Stomach (tissue), 8 donors: ENCODE measurements at regions not wholly inside any gene's neighbourhood (a gene's known extent, or its start where the extent isn't known, plus 50 kb on each side); places are given as distances from the start of the nearest gene placed in this dataset.

ENCODE experiments used
- DNase-seq, 2 donors: peaks; one replicate each; pipeline versions ENCODE4 v3.0.0 to v3.0.0-alpha.2; 2013 to 2019
- H3K27ac ChIP-seq, 5 donors: fragments of 200-600 bp in 4 of 5; sonication (generic) in 4 of 5; one replicate each; pipeline ENCODE4 v1.5.1; 2013 to 2019; ENCODE audit warnings: mild to moderate bottlenecking in 1 of 5, moderate library complexity in 1 of 5
- H3K27me3 ChIP-seq, 3 donors: fragments of 200-600 bp; sonication (generic); one replicate each; pipeline ENCODE4 v1.5.1; 2017 to 2019; ENCODE audit warnings: mixed run types in 1 of 3
- H3K36me3 ChIP-seq, 4 donors: fragments of 200-600 bp; sonication (generic); 1 replicate in 3 of 4; 2 replicates in 1 of 4; pipeline ENCODE4 v1.5.1; 2016 to 2019
- H3K4me1 ChIP-seq, 4 donors: fragments of 200-600 bp; sonication (generic); one replicate each; pipeline ENCODE4 v1.5.1; 2016 to 2019
- H3K4me3 ChIP-seq, 4 donors: fragments of 200-600 bp; sonication (generic) in 3 of 4; one replicate each; pipeline ENCODE4 v1.5.1; 2016 to 2019; ENCODE audit warnings: mild to moderate bottlenecking in 1 of 4
- H3K9me3 ChIP-seq, 4 donors: fragments of 200-600 bp; sonication (generic); one replicate each; pipeline ENCODE4 v1.5.1; 2016 to 2019
- CTCF ChIP-seq, 7 experiments: fragments of 450-650 bp in 4 of 7; fragments of 200-600 bp in 3 of 7; sonication (generic) in 3 of 7; IDR thresholded peaks; one replicate each; pipeline ENCODE4 v1.5.1; 2016 to 2019; ENCODE audit warnings: antibody characterized with exemption in 7 of 7, control low read depth in 2 of 7, mild to moderate bottlenecking in 1 of 7
- EP300 ChIP-seq: sonication (generic); formaldehyde crosslinking; IDR thresholded peaks from one replicate; pipeline ENCODE4 v1.6.1; 2017; ENCODE audit warnings: antibody characterized with exemption
- POLR2A ChIP-seq, 4 donors: fragments of 450-650 bp; IDR thresholded peaks; one replicate each; pipeline ENCODE4 v1.6.1; 2016; ENCODE audit warnings: antibody characterized with exemption in 4 of 4, control low read depth in 2 of 4, mild to moderate bottlenecking in 1 of 4, moderate library complexity in 1 of 4
- POLR2AphosphoS5 ChIP-seq, 3 donors: sonication (generic); formaldehyde crosslinking; IDR thresholded peaks; one replicate each; pipeline ENCODE4 v1.6.1; 2016; ENCODE audit warnings: antibody characterized with exemption in 3 of 3
- WGBS, 5 donors: extraction: QIAGEN DNeasy Blood & Tissue Kit in 3 of 5; methylation state at CpG; one replicate each; pipeline versions ENCODE4 v1.1.5 to v1.1.7; 2013 to 2018; 5-methylcytosine and 5-hydroxymethylcytosine counted together
- intact Hi-C: fragments of 100-400 bp; cut with DNase I; formaldehyde crosslinking; loops from one replicate; pipeline ENCODE4 v1.15.1; 2023; ENCODE audit warnings: low total_unique reads
- donor health status: healthy with polysubstance abuse.
- donor health status: Bipolar disorder and iron deficiency.
- donor health status: healthy.

GRCh38 chr11:69982690-69983570, 95.2 kb upstream of the ANO1 start:
- DNase-seq, result no peak

GRCh38 chr11:69983571-69983877, 94.6 kb upstream of the ANO1 start:
- DNase-seq, result no peak
- WGBS, 5 donors, result 69 to 78% (median 74%) methylated on average over 10 of the region's 10 CpGs
- Histone ChIP-seq H3K9me3 (no peaks in the 10 kb centered on the region), H3K36me3 (no peaks in the 10 kb centered on the region), H3K4me1 (peaks cover 5 to 20% (median 18%) of the 10 kb centered on the region in 4 donors), H3K27ac (no peak overlapping the region), H3K4me3 (no peak overlapping the region), H3K27me3 (peaks cover 21 to 94% (median 39%) of the 10 kb centered on the region in 3 donors)
- intact Hi-C loops, result no loop called here
- TF ChIP-seq POLR2AphosphoS5 (IDR thresholded peaks at IDR 0.05) (no peak), CTCF (IDR thresholded peaks at IDR 0.05) (no peak), POLR2A (IDR thresholded peaks at IDR 0.05) (no peak), EP300 (no peak)

More at GRCh38 chr11:69982690-69983570, 95.2 kb upstream of the ANO1 start:
- Histone ChIP-seq H3K27me3 (peaks cover 21 to 94% (median 39%) of the 10 kb centered on the region in 3 donors), H3K36me3 (no peaks in the 10 kb centered on the region), H3K9me3 (no peaks in the 10 kb centered on the region), H3K4me3 (no peak overlapping the region), H3K4me1 (peaks cover 5 to 20% (median 18%) of the 10 kb centered on the region in 4 donors), H3K27ac (no peak overlapping the region)
- TF ChIP-seq POLR2AphosphoS5 (IDR thresholded peaks at IDR 0.05) (no peak), CTCF (IDR thresholded peaks at IDR 0.05) (no peak), EP300 (no peak), POLR2A (IDR thresholded peaks at IDR 0.05) (no peak)
- WGBS, 5 donors, result 75 to 86% (median 85%) methylated on average over 20 of the region's 20 CpGs
- intact Hi-C loops, result no loop called here

- 17 to 36% (median 33%) methylated on average over 9 to 10 of the region's 10 CpGs for WGBS, 5 donors
- Histone ChIP-seq H3K4me3 (no peak overlapping the region), H3K27ac (no peak overlapping the region), H3K4me1 (peaks cover 5 to 20% (median 18%) of the 10 kb centered on the region in 4 donors), H3K36me3 (no peaks in the 10 kb centered on the region), H3K9me3 (no peaks in the 10 kb centered on the region), H3K27me3 (peaks cover 21 to 97% (median 39%) of the 10 kb centered on the region in 3 donors)
- intact Hi-C loops, result no loop called here
- no peak for DNase-seq
- TF ChIP-seq CTCF (IDR thresholded peaks at IDR 0.05), result no peak
Measured at GRCh38 chr11:69983897-69984438, 94.1 kb upstream of the ANO1 start.

GRCh38 chr11:69984457-69985261, 93.5 kb upstream of the ANO1 start:
- no peaks in the 10 kb centered on the region for H3K36me3 ChIP-seq
- H3K4me1 ChIP-seq, result peaks cover 5 to 20% (median 18%) of the 10 kb centered on the region in 4 donors
- H3K27me3 ChIP-seq, result peaks cover 21 to 99% (median 39%) of the 10 kb centered on the region in 3 donors
- no peak for DNase-seq
- WGBS, 5 donors, result 22 to 42% (median 33%) methylated on average over 22 to 24 of the region's 24 CpGs
- peak overlapping the region in 1 of 5 donors; percentile 51 for H3K27ac ChIP-seq
- H3K9me3 ChIP-seq, result no peaks in the 10 kb centered on the region
- no peak overlapping the region for H3K4me3 ChIP-seq
- intact Hi-C loops, result no loop called here
- no peak for TF ChIP-seq EP300
- TF ChIP-seq POLR2A (IDR thresholded peaks at IDR 0.05), result no peak
- no peak for TF ChIP-seq CTCF (IDR thresholded peaks at IDR 0.05)
- TF ChIP-seq POLR2AphosphoS5 (IDR thresholded peaks at IDR 0.05), result no peak
